OCI-LY7 (cell line): ENCODE measurements at regions not wholly inside any gene's neighbourhood (a gene's known extent, or its start where the extent isn't known, plus 50 kb on each side); places are given as distances from the start of the nearest gene placed in this dataset.

Experiments
- BruUV-seq: library from RNA; stranded (reverse); fragments of 400-500 nt; replicated peaks from 2 replicates; lab custom pipeline; 2021; lab: Mats Ljungman, UMichigan
- CTCF ChIA-PET: fragments of 300-600 bp; sonication (Branson Sonifier 250); formaldehyde crosslinking; loops from one replicate; lab custom pipeline; 2022; ENCODE audit warnings: antibody characterized with exemption; ENCODE audit not compliant: unreplicated experiment; lab: Charles Lee
- POLR2A ChIA-PET: fragments of 300-600 bp; sonication (Branson Sonifier 250); formaldehyde crosslinking; loops from one replicate; lab custom pipeline; 2022; ENCODE audit warnings: antibody characterized with exemption; lab: Charles Lee
- DNase-seq: peaks from one replicate; pipeline ENCODE4 v3.0.0-alpha.2; 2015; ENCODE audit warnings: low spot score
- H2AFZ ChIP-seq: fragments of 200-600 bp; sonication (generic), shearing (Covaris generic); 2 replicates; pipeline ENCODE4 v1.6.1; 2014; ENCODE audit warnings: mild to moderate bottlenecking, antibody characterized with exemption, low read length, moderate library complexity
- H3K27ac ChIP-seq: fragments of 200-600 bp; sonication (generic); 2 replicates; pipeline ENCODE4 v1.5.1; 2014; ENCODE audit warnings: mixed run types, low read depth, mild to moderate bottlenecking, moderate library complexity, low read length, inconsistent platforms; ENCODE audit not compliant: poor library complexity, severe bottlenecking
- H3K36me3 ChIP-seq: fragments of 200-600 bp; sonication (generic); 2 replicates; pipeline ENCODE4 v1.6.1; 2014; ENCODE audit warnings: mild to moderate bottlenecking, antibody characterized with exemption, low read length, moderate library complexity, mixed read lengths; ENCODE audit not compliant: insufficient read depth
- H3K4me1 ChIP-seq: fragments of 200-600 bp; sonication (generic); 2 replicates; pipeline ENCODE4 v1.5.1; 2014; ENCODE audit warnings: mild to moderate bottlenecking, low read length; ENCODE audit not compliant: insufficient read depth, poor library complexity, severe bottlenecking
- H3K4me2 ChIP-seq: fragments of 200-600 bp; sonication (generic); 2 replicates; pipeline ENCODE4 v1.6.1; 2014; ENCODE audit warnings: mild to moderate bottlenecking, low read length
- H3K4me3 ChIP-seq: fragments of 200-600 bp; sonication (generic); 2 replicates; pipeline ENCODE4 v1.5.1; 2014; ENCODE audit warnings: mild to moderate bottlenecking, low read depth, low read length; ENCODE audit not compliant: poor library complexity, severe bottlenecking
- H3K79me2 ChIP-seq: fragments of 200-600 bp; sonication (generic); 2 replicates; pipeline ENCODE4 v1.6.1; 2016; ENCODE audit warnings: low read depth, mild to moderate bottlenecking, low read length, moderate library complexity, mixed read lengths; ENCODE audit not compliant: insufficient read depth
- H3K9me2 ChIP-seq: fragments of 200-600 bp; sonication (generic); 2 replicates; pipeline ENCODE4 v1.6.1; 2016; ENCODE audit warnings: mild to moderate bottlenecking, low read length, mixed read lengths; ENCODE audit not compliant: insufficient read depth
- H3K9me3 ChIP-seq: fragments of 200-600 bp; sonication (generic); 2 replicates; pipeline ENCODE4 v1.6.1; 2014; ENCODE audit warnings: mild to moderate bottlenecking, mixed run types, low read length, mixed read lengths
- H4K20me1 ChIP-seq: fragments of 200-600 bp; sonication (generic); 2 replicates; pipeline ENCODE4 v1.6.1; 2014; ENCODE audit warnings: mild to moderate bottlenecking, antibody characterized with exemption, low read length, moderate library complexity, mixed read lengths; ENCODE audit not compliant: insufficient read depth
- EZH2phosphoT487 ChIP-seq: fragments of 200-600 bp; sonication (generic); IDR thresholded peaks from 2 replicates; pipeline ENCODE4 v1.6.1; 2018; ENCODE audit warnings: low read depth, borderline replicate concordance, mild to moderate bottlenecking, mixed run types, antibody characterized with exemption, low read length, moderate library complexity, mixed read lengths
- intact Hi-C: fragments of 100-400 bp; cut with micrococcal nuclease; formaldehyde crosslinking; loops from one replicate; pipeline ENCODE4 v1.10.0; 2022; ENCODE audit not compliant: unreplicated experiment
- TF ChIP-seq, protein P1 (sequence below): fragments of 200-600 bp; sonication (generic); conservative IDR thresholded peaks from 2 replicates; pipeline ENCODE4 v1.5.1; 2014; ENCODE audit warnings: mild to moderate bottlenecking, antibody characterized with exemption, low read length, moderate library complexity, mixed read lengths

DNA sequence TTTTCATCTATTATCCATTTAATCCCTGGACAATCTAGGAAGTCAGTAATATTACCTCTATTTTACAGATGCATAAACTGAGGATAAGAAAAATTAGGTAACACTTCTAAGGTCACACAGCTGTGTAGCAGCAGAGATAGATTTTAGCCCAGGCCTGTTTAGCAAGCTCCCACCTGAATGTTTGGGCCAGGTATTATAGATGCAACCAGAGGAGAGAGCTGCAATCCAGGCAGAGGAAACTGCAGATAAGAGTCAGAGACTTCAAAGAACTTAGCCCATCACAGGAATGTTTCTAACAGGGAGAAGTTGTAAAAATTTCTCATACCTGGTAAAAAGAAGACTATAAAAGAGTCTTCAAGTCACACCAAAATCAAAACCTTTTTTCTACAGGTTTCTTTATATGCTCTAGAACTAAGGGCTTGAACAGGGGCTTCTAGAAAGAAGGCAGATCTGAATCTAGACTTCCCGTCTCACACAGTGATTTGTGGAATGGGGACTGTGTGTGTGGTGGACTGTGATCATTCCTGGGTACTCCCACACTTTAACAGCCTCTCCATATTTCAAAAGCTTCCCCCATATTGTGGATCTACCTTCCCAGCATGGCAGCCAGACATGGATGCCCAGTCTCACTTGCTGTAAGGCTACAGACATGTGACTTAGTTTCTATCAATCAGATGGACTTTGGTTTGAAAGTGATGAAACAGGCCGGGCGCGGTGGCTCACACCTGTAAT, 128.7 kb downstream of the TLR5 start:
- Histone ChIP-seq H3K4me1 (no peaks in the 10 kb centered on the region), H3K4me2 (no peak overlapping the region), H4K20me1 (no peaks in the 10 kb centered on the region), H3K79me2 (no peaks in the 10 kb centered on the region), H3K4me3 (no peak overlapping the region), H3K9me2 (no peaks in the 10 kb centered on the region), H2AFZ (no peak overlapping the region), H3K9me3 (no peaks in the 10 kb centered on the region), H3K36me3 (no peaks in the 10 kb centered on the region), H3K27ac (no peak overlapping the region)
- TF ChIP-seq EZH2phosphoT487: no peak
- TF ChIP-seq, protein P1, sequence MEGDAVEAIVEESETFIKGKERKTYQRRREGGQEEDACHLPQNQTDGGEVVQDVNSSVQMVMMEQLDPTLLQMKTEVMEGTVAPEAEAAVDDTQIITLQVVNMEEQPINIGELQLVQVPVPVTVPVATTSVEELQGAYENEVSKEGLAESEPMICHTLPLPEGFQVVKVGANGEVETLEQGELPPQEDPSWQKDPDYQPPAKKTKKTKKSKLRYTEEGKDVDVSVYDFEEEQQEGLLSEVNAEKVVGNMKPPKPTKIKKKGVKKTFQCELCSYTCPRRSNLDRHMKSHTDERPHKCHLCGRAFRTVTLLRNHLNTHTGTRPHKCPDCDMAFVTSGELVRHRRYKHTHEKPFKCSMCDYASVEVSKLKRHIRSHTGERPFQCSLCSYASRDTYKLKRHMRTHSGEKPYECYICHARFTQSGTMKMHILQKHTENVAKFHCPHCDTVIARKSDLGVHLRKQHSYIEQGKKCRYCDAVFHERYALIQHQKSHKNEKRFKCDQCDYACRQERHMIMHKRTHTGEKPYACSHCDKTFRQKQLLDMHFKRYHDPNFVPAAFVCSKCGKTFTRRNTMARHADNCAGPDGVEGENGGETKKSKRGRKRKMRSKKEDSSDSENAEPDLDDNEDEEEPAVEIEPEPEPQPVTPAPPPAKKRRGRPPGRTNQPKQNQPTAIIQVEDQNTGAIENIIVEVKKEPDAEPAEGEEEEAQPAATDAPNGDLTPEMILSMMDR: no peak
- no peak for DNase-seq
- CTCF ChIA-PET: no interaction called here
- intact Hi-C loops: no loop called here
- POLR2A ChIA-PET: interaction anchor here (0.7 kb wide), 1 partner anchor 119 kb away, joined by 3 read pairs; no protein-coding TSS in a partner anchor
- BruUV-seq: no TSS peak

GRCh38 chr1:223016381-223016780, 126.7 kb downstream of the TLR5 start:
- no TSS peak for BruUV-seq
- no peak overlapping the region for H3K4me3 ChIP-seq
- TF ChIP-seq EZH2phosphoT487: no peak
- TF ChIP-seq, protein P1: no peak
- intact Hi-C loops: no loop called here
- no peaks in the 10 kb centered on the region for H3K9me3 ChIP-seq
- CTCF ChIA-PET: no interaction called here
- no peaks in the 10 kb centered on the region for H4K20me1 ChIP-seq
- POLR2A ChIA-PET: no interaction called here
- no peak for DNase-seq
- H3K27ac ChIP-seq: no peak overlapping the region
- no peak overlapping the region for H3K4me2 ChIP-seq
- H3K36me3 ChIP-seq: no peaks in the 10 kb centered on the region
- no peaks in the 10 kb centered on the region for H3K9me2 ChIP-seq
- no peak overlapping the region for H2AFZ ChIP-seq
- no peaks in the 10 kb centered on the region for H3K4me1 ChIP-seq
- no peaks in the 10 kb centered on the region for H3K79me2 ChIP-seq

DNA sequence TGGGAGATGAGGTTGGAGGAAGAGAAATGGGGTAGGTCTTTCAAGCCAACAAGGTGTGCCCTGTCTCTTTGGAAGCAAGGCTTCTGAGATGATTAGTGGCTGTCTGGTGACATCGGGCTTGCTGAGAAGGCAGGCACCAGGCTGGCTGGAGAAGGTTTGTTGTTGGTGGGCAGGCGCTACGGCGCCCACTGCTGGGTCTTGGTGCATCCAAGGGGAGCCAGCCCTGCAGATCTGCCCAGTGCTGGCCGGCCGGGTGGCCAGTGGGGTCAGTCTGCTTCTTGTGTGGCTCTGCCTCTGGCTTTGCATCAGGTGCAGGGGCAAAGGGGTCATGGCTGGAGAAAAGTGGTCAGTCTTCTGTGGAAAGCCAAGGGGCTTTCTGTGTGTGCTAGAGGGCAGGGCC, 126.2 kb downstream of the TLR5 start:
- CTCF ChIA-PET: no interaction called here

More for the DNA sequence above, 126.2 kb downstream of the TLR5 start:
- H3K4me2 ChIP-seq: no peak overlapping the region
- H3K27ac ChIP-seq: no peak overlapping the region
- no peaks in the 10 kb centered on the region for H3K36me3 ChIP-seq
- TF ChIP-seq, protein P1: no peak
- no peak for TF ChIP-seq EZH2phosphoT487
- H3K9me3 ChIP-seq: no peaks in the 10 kb centered on the region
- no TSS peak for BruUV-seq
- intact Hi-C loops: no loop called here
- H3K4me1 ChIP-seq: no peaks in the 10 kb centered on the region
- no peak for DNase-seq
- no peak overlapping the region for H2AFZ ChIP-seq
- POLR2A ChIA-PET: no interaction called here
- H3K79me2 ChIP-seq: no peaks in the 10 kb centered on the region
- no peaks in the 10 kb centered on the region for H4K20me1 ChIP-seq
- H3K9me2 ChIP-seq: no peaks in the 10 kb centered on the region
- no peak overlapping the region for H3K4me3 ChIP-seq
